Transverse colon (tissue), 4 donors: ENCODE measurements at regions not wholly inside any gene's neighbourhood (a gene's known extent, or its start where the extent isn't known, plus 50 kb on each side); places are given as distances from the start of the nearest gene placed in this dataset.
"Not testable (repeated sequence)": the region's sequence is repeated elsewhere in the genome, so short reads cannot be mapped to it uniquely, and the experiment has no call there.

Experiments used
- DNase-seq: peaks from one replicate; pipeline ENCODE4 v3.0.0-alpha.2; 2019
- H3K27ac ChIP-seq, 4 donors: fragments of 200-600 bp; sonication (generic); 2 replicates each; pipeline ENCODE4 v1.5.1; 2016 to 2018; ENCODE audit warnings: inconsistent platforms in 4 of 4
- H3K27me3 ChIP-seq: fragments of 200-600 bp; sonication (generic); 2 replicates; pipeline ENCODE4 v1.5.1; 2017; ENCODE audit warnings: inconsistent platforms
- H3K36me3 ChIP-seq, 4 donors: fragments of 200-600 bp; sonication (generic); 2 replicates each; pipeline ENCODE4 v1.5.1; 2017 to 2019; ENCODE audit warnings: inconsistent platforms in 4 of 4
- H3K4me1 ChIP-seq, 4 donors: fragments of 200-600 bp; sonication (generic); 2 replicates each; pipeline ENCODE4 v1.5.1; 2017 to 2020; ENCODE audit warnings: inconsistent platforms in 4 of 4
- H3K4me3 ChIP-seq, 4 donors: fragments of 200-600 bp; sonication (generic); 1 replicate in 1 of 4; 2 replicates in 3 of 4; pipeline versions ENCODE4 v1.5.1 to v1.6.1; 2017 to 2019; ENCODE audit warnings: inconsistent platforms in 4 of 4
- H3K9me3 ChIP-seq, 2 donors: fragments of 200-600 bp; sonication (generic); 2 replicates each; pipeline ENCODE4 v1.5.1; 2017 to 2019; ENCODE audit warnings: inconsistent platforms in 2 of 2
- EP300 ChIP-seq: sonication (generic); formaldehyde crosslinking; IDR thresholded peaks from one replicate; pipeline ENCODE4 v1.6.1; 2017; ENCODE audit warnings: antibody characterized with exemption, low read depth
- POLR2A ChIP-seq: fragments of 450-650 bp; IDR thresholded peaks from one replicate; pipeline ENCODE4 v1.6.1; 2016; ENCODE audit warnings: antibody characterized with exemption, mild to moderate bottlenecking, moderate library complexity
- POLR2AphosphoS5 ChIP-seq, 3 donors: sonication (generic); formaldehyde crosslinking; IDR thresholded peaks; one replicate each; pipeline ENCODE4 v1.6.1; 2016; ENCODE audit warnings: antibody characterized with exemption in 3 of 3
- WGBS, 2 donors: methylation state at CpG; one replicate each; pipeline ENCODE4 v1.1.5; 2018; ENCODE audit warnings: low coverage in 1 of 2; 5-methylcytosine and 5-hydroxymethylcytosine counted together
- in situ Hi-C, 4 donors: fragments of 200-750 bp; cut with MboI; loops; one replicate each; pipeline versions ENCODE4 v1.15.0 to v1.15.1; 2017; ENCODE audit warnings: low sequenced_read_pairs in 3 of 4, low pct_ligation_motif_present in 1 of 4, low pct_unique_long_range_greater_than_20kb in 1 of 4
- intact Hi-C: fragments of 100-400 bp; cut with DNase I; formaldehyde crosslinking; loops from one replicate; pipeline ENCODE4 v1.15.1; 2023; ENCODE audit warnings: low total_unique reads
- TF ChIP-seq, protein P1 (sequence below), 5 experiments: fragments of 200-600 bp in 3 of 5; fragments of 450-650 bp in 2 of 5; sonication (generic) in 3 of 5; IDR thresholded peaks; 1 replicate in 2 of 5; 2 replicates in 3 of 5; pipeline ENCODE4 v1.5.1; 2016 to 2017; ENCODE audit warnings: antibody characterized with exemption in 5 of 5, inconsistent platforms in 3 of 5, mild to moderate bottlenecking in 2 of 5, moderate library complexity in 1 of 5

DNA sequence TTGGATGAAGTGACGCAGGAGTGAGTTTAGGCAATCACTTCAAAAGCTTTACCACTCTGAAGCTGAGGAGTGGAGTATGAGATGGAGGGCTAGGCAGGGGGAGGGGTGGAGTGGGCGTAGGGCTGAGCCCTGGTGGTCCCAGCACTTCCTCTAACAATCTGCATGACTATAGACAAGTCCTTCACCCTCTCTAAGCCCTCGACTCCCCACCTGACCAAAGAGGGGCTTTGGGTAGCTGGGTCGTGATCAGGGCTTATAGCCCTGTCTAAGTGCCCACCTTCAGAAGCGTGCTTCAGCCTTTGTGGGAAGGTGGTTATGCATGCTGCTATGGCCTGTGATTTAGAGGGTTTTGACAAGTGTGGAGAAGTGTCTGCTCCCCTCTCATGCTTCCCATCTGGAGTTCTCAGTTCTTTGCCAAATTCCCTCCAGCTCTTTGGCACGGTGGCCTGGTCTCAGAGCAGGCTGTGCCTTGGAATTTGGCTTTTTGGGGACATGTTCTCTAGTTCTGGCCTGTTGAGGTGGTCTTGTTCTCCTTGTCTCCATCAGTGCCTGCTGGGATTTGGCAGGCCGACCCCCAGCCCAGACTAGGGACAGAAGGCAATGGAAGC lies 53.0 kb downstream of the ACTBL2 start:
- Histone ChIP-seq H3K36me3 (no peaks in the 10 kb centered on the region), H3K27me3 (no peaks in the 10 kb centered on the region), H3K4me1 (no peaks in the 10 kb centered on the region), H3K4me3 (no peak overlapping the region), H3K27ac (no peak overlapping the region), H3K9me3 (no peaks in the 10 kb centered on the region)
- in situ Hi-C loops (no loop called here), intact Hi-C loops (no loop called here)
- WGBS, 2 donors = 66 to 100% methylated on average over 1 to 7 of the region's 7 CpGs
- no peak for DNase-seq
- TF ChIP-seq POLR2A (no peak), EP300 (no peak), POLR2AphosphoS5 (IDR thresholded peaks at IDR 0.05) (no peak)
- TF ChIP-seq, protein P1, sequence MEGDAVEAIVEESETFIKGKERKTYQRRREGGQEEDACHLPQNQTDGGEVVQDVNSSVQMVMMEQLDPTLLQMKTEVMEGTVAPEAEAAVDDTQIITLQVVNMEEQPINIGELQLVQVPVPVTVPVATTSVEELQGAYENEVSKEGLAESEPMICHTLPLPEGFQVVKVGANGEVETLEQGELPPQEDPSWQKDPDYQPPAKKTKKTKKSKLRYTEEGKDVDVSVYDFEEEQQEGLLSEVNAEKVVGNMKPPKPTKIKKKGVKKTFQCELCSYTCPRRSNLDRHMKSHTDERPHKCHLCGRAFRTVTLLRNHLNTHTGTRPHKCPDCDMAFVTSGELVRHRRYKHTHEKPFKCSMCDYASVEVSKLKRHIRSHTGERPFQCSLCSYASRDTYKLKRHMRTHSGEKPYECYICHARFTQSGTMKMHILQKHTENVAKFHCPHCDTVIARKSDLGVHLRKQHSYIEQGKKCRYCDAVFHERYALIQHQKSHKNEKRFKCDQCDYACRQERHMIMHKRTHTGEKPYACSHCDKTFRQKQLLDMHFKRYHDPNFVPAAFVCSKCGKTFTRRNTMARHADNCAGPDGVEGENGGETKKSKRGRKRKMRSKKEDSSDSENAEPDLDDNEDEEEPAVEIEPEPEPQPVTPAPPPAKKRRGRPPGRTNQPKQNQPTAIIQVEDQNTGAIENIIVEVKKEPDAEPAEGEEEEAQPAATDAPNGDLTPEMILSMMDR (IDR thresholded peaks at IDR 0.05) = no peak

- DNase-seq, H3K4me1 ChIP-seq, H3K36me3 ChIP-seq, H3K27me3 ChIP-seq, in situ Hi-C loops, intact Hi-C loops, H3K27ac ChIP-seq, H3K9me3 ChIP-seq, H3K4me3 ChIP-seq: not testable (repeated sequence)
- 77 to 81% methylated on average over 2 of the region's 2 CpGs for WGBS, 2 donors
These were observed 53.6 kb downstream of the ACTBL2 start for GRCh38 chr5:57429021-57429420.

GRCh38 chr5:57422993-57423392 lies 59.6 kb downstream of the ACTBL2 start:
- WGBS, 2 donors = 87 to 100% methylated on average over 1 to 14 of the region's 17 CpGs
- intact Hi-C loops = no loop called here
- H3K4me3 ChIP-seq = no peak overlapping the region
- TF ChIP-seq POLR2A (no peak), POLR2AphosphoS5 (IDR thresholded peaks at IDR 0.05) (no peak), EP300 (no peak)
- TF ChIP-seq, protein P1 (IDR thresholded peaks at IDR 0.05) = no peak
- H3K36me3 ChIP-seq = no peaks in the 10 kb centered on the region
- in situ Hi-C loops = no loop called here
- no peaks in the 10 kb centered on the region for H3K4me1 ChIP-seq
- no peak overlapping the region for H3K27ac ChIP-seq
- no peaks in the 10 kb centered on the region for H3K27me3 ChIP-seq
- H3K9me3 ChIP-seq = no peaks in the 10 kb centered on the region
- DNase-seq = no peak

DNA sequence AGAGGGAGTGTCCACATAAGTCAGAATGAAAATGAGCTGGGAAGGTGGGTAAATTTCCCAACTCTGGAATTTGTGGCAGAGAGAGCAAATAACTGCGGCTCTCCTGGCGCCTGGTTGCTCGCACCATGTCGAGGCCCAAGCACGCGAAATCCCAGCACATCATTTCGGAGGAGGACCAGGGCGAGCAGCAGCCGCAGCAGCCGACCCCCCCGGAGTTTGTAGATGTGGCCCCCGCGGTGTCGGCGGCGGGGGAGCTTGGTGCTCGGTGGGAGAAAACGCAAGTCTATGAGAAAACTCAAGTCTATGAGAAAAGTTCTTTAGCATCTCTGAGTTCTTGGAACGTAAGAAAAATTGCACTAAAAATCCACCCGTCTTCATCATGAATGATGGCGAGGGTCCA lies 60.3 kb downstream of the ACTBL2 start:
- Histone ChIP-seq H3K36me3 (no peaks in the 10 kb centered on the region), H3K27me3 (no peaks in the 10 kb centered on the region), H3K9me3 (no peaks in the 10 kb centered on the region), H3K4me3 (no peak overlapping the region), H3K4me1 (no peaks in the 10 kb centered on the region), H3K27ac (no peak overlapping the region)
- 91 to 94% methylated on average over 9 to 21 of the region's 21 CpGs for WGBS, 2 donors
- no peak for DNase-seq
- TF ChIP-seq POLR2AphosphoS5 (IDR thresholded peaks at IDR 0.05) (no peak), POLR2A (no peak), EP300 (no peak)
- TF ChIP-seq, protein P1 (IDR thresholded peaks at IDR 0.05) = no peak
- in situ Hi-C loops (no loop called here), intact Hi-C loops (no loop called here)

DNA sequence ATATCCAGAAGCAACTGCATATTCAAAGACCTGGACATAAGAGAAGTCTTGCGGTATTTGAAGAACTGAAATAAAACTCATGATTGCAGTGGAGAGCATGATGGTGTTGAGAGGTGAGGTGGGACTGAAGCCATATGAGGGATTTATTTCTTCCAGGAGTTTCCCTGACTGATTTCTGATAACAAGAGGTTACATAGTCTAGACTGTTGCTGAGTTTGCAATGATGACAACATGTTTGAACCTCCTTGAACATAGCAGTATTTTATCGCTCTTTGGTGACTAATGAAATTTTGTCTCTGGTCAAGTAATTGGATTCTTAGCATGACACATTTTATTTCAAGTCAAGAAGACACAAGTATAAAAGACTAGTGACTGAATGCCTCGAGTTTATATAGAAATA lies 61.8 kb downstream of the ACTBL2 start:
- Histone ChIP-seq H3K27ac (no peak overlapping the region), H3K4me1 (no peaks in the 10 kb centered on the region), H3K9me3 (no peaks in the 10 kb centered on the region), H3K4me3 (no peak overlapping the region), H3K27me3 (no peaks in the 10 kb centered on the region), H3K36me3 (no peaks in the 10 kb centered on the region)
- WGBS, 2 donors = 70 to 79% methylated on average over 3 of the region's 3 CpGs
- TF ChIP-seq POLR2AphosphoS5 (IDR thresholded peaks at IDR 0.05) (no peak), EP300 (no peak), POLR2A (no peak)
- TF ChIP-seq, protein P1 (IDR thresholded peaks at IDR 0.05) = no peak
- in situ Hi-C loops = no loop called here
- DNase-seq = no peak
- intact Hi-C loops = no loop called here
